DND-41 (cell line): ENCODE measurements at regions not wholly inside any gene's neighbourhood (a gene's known extent, or its start where the extent isn't known, plus 50 kb on each side); places are given as distances from the start of the nearest gene placed in this dataset.

Experiments
- CTCF ChIP-seq: IDR thresholded peaks from 2 replicates; pipeline ENCODE4 v1.5.1; 2012; ENCODE audit warnings: borderline replicate concordance, low read length, moderate library complexity, mild to moderate bottlenecking; ENCODE audit not compliant: poor library complexity, severe bottlenecking; ENCODE audit errors: extremely low read depth
- EZH2 ChIP-seq: IDR thresholded peaks from 3 replicates; pipeline ENCODE4 v1.6.1; 2012; ENCODE audit warnings: borderline replicate concordance, low read depth, mild to moderate bottlenecking, moderate library complexity, low read length, inconsistent platforms; ENCODE audit not compliant: severe bottlenecking

GRCh38 chr2:203812294-203813221 is 55.0 kb upstream of the CTLA4 start:
- TF ChIP-seq CTCF (no peak), EZH2 (no peak)
